Activated CD8-positive, alpha-beta memory T cell treated with anti-CD3 and anti-CD28 coated beads, Interleukin-2, amount 50 U/mL, for 1 hour (primary cell): ENCODE measurements at regions not wholly inside any gene's neighbourhood (a gene's known extent, or its start where the extent isn't known, plus 50 kb on each side); places are given as distances from the start of the nearest gene placed in this dataset.
"Not testable (repeated sequence)": the region's sequence is repeated elsewhere in the genome, so short reads cannot be mapped to it uniquely, and the experiment has no call there.

Source experiments
- DNase-seq: peaks from one replicate; pipeline ENCODE4 v3.0.0-alpha.2; 2020; ENCODE audit errors: extremely low read depth

GRCh38 chr5:92328584-92329259 lies 945.6 kb upstream of the ARRDC3 start:
- DNase-seq: no peak

DNA sequence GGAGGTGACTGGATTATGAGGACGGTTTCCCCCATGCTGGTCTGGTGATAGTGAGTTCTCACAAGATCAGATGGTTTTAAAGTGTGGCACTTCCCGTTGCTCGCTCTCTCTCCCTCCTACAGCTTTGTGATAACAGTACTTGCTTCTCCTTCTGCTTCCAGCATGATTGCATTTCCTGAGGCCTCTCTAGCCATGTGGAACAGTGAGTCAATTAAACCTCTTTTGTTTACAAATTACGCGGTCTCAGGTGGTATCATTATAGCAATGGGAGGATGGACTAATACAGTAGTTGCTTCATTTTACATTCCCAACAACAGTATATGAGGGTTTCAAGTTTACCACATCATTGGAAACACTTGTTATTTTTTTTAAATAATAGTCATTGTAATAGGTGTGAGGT lies 937.3 kb upstream of the ARRDC3 start:
- no peak for DNase-seq

- DNase-seq: no peak
These were observed 930.3 kb upstream of the ARRDC3 start for GRCh38 chr5:92313385-92313784.

DNA sequence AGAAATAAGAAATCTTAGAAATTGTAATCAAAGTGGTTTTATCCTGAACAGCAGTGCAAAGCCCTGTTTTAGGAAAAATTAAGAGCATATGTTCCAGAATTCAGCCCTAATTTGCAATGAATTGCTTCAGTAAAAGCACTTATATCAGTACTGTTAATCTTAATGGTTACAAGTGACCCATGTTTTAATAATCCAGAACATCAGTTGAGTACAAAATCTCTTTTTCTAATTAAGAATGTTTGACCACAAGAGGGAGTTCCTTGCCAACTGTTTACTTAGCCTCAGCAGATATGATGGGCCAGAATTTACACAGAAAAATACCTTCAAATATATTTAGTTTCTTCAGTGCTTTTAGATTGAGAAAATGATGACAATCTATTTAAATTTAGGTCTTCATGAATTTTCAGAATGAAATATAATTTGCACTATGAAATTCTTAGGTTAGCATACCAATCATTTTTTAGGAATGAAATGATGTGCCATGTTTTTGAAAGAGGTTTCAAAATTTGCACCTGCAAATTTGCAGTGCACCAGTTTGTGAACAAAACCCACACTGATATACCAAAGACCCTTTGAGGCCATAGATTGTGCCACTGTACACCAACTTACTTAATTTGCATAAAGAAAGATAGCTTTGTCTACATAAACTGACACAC lies 926.3 kb upstream of the ARRDC3 start:
- no peak for DNase-seq

GRCh38 chr5:92308679-92309078 lies 925.6 kb upstream of the ARRDC3 start:
- no peak for DNase-seq

GRCh38 chr5:92302356-92302755 lies 919.2 kb upstream of the ARRDC3 start:
- DNase-seq: not testable (repeated sequence)

DNA sequence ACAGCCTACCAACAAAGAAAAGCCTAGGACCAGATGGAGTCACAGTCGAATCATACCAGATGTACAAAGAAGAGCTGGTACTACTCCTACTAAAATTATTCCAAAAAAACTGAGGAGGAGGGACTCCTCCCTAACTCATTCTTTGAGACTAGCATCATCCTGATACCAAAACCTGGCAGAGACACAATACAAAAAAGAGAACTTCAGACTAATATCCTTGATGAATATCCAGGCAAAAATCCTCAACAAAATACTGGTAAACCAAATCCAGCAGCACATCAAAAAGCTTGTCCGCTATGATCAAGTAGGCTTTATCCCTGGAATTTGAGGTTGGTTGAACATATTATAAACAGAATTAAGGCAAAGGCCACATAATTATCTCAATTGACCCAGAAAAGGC lies 900.4 kb upstream of the ARRDC3 start:
- no peak for DNase-seq

GRCh38 chr5:92271750-92272149 lies 888.6 kb upstream of the ARRDC3 start:
- not testable (repeated sequence) for DNase-seq

DNA sequence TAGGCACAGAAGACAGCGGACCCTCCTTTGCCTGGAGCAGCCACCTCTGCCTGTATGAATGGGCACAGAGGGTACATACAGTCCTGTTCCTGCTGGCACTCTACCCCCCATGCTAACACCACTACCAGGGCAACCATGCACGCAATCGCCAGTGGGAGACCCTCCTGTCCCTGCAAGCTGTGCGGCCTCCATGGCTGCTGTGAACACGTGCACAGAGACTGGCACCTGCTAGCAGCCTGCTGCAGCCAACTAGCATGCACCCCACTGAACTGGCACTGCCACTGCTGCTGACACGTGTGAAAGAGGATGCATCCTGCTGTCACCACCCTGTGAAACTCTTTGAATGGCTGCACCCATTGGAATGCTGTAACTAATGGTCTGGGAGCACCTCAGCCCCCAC lies 885.2 kb upstream of the ARRDC3 start:
- no peak for DNase-seq

- DNase-seq: no peak
These were observed 884.7 kb upstream of the ARRDC3 start for GRCh38 chr5:92267830-92268229.

DNA sequence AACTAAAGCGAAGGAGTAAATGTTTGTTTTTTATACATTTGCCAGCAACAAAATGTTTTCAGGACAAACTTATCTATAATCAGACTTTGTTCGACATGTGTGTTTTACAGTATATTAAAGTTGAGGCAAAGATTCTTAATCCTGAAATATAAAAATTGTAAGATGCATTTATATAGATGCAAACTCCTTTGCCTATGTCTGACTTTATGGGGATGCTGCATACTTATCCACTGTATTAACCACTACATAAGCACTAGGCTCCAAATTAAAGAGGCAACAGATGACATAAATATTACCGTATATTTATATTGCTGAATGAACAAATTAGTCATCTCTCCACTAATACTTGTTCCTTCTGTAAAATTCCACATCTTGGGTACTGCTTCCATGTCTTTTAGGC lies 882.7 kb upstream of the ARRDC3 start:
- no peak for DNase-seq

- DNase-seq: not testable (repeated sequence)
These were observed 872.5 kb upstream of the ARRDC3 start for GRCh38 chr5:92255605-92256004.

GRCh38 chr5:92248518-92248917 lies 865.4 kb upstream of the ARRDC3 start:
- DNase-seq: no peak

DNA sequence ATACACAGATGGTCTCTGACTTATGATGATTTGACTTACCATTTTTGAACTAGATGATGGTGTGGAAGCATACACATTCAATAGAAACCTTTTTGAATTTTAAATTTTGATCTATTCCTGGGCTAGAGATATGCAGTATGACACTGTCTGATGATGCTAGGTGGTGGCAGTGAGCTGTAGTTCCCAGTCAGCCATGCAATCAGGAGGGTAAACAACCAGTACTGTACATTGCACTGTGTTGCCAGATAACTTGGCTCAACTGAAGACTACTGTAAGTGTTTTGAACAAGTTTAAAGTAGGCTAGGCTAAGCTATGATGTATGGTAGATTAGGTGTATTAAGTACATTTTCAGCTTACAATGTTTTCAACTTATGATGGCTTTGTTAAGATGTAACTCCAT lies 859.1 kb upstream of the ARRDC3 start:
- no peak for DNase-seq

DNA sequence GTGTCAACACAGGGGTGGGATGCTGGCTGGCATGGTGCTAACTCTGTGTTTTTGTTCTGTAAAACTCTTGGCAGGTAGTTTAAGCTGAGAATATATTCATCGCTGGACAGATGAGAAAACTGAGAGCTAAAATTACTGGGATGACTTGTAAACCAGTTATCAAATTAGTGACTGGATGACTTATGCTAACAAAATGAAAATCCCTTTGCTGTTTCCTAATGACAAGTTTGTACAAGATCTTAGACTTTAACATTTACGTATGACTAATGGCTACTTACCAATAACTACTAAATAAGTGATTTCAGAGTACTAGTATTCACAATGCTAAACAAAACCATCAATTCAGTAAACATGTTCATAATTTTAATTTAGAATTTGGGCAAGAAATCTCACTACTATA lies 854.8 kb upstream of the ARRDC3 start:
- DNase-seq: no peak

DNA sequence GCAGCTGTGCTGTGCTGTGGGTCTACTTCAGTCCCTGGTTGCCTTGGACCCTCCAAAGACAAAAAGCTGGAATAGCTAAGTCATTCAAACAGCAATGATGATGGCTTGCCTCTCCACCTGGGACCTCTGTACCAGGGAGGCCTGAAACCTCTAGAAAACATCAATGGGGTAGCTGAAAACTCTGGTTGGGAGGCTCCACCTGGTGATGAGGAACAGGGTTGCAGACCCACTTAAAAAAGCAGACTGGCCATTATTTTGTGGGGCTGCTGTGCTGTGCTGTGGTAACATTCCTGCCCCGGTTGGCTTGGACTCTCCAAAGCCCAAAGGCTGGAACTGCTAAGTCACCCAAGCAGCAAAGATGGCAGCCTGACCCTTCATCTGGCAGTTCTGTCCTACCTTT lies 839.3 kb upstream of the ARRDC3 start:
- no peak for DNase-seq

DNA sequence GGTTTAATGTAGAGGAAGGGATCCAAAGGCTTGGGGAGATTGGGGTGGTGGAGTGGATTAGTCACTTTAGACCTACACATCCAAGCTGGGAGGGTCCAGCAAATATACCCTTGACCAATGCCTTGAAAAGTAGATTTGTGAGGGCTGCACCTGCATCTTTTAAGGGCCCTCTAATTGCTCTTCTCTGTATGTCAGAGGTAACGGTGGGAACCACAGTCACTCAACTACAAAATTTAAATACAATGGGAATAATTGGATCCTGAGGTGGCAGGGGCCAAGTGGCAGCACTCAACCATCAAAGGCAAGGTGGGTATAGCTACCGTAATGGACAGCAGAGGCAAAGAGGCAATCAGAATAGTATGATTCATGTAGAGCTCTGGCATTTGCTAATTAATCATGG lies 833.7 kb upstream of the ARRDC3 start:
- not testable (repeated sequence) for DNase-seq

DNA sequence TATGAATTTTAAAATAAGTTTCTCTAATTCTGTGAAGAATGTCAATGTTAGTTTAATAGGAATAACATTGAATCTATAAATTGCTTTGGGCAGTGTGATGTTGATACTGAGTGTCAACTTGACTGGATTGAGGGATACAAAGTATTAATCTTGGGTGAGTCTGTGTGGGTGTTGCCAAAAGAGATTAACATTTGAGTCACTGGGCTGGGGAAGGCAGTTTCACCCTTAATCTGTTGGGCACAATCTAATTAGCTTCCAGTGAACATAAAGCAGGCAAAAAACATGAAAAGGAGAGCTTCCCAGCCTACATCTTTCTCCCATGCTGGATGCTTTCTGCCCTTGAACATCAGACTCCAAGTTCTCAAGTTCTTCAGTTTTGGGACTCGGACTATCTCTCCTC lies 832.0 kb upstream of the ARRDC3 start:
- DNase-seq: no peak

- DNase-seq: no peak
These were observed 825.1 kb upstream of the ARRDC3 start for GRCh38 chr5:92208265-92208664.

DNA sequence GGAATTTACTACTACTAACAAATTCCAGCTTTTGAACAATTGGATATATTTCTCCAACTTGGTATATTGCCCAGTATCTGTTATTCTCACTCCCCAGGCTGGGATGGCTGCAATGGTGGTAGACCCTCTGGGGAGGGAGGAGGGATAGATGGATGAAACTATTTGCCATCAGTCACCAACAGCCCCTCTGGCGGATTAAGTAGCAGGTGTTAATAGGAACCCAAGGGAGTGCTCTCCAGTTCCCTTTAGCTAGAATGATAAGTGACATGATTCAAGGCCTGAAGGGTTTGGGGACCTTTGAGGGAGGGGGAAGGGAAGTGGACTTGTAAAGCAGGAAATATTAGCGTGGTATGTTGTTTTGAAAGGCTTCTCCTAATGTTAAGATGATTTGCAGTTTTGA lies 824.0 kb upstream of the ARRDC3 start:
- DNase-seq: no peak

DNA sequence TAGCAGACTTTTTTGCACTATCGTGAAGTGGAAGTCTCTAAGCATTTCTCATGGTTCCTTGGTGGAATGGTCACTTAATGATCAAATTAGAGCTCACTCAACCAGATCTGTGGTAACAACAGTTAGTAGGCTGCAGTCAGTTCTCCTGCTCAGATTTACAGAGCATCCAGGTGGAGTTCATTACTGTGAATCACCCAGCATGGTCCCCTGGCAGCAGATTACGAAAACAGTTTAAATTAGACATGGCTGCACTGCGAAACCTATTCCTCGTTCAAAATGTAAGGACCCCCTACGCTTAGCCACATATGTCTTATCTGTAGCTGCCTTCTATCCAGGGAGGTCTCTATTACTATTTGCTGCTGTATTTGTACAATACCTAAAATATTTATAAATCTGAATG lies 823.6 kb upstream of the ARRDC3 start:
- DNase-seq: no peak

DNA sequence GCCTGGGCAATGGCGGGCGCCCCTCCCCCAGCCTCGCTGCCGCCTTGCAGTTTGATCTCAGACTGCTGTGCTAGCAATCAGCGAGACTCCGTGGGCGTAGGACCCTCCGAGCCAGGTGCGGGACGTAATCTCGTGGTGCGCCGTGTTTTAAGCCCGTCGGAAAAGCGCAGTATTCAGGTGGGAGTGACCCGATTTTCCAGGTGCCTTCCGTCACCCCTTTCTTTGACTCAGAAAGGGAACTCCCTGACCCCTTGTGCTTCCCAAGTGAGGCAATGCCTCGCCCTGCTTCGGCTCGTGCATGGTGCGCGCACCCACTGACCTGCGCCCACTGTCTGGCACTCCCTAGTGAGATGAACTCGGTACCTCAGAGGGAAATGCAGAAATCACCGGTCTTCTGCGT lies 815.9 kb upstream of the ARRDC3 start:
- not testable (repeated sequence) for DNase-seq

DNA sequence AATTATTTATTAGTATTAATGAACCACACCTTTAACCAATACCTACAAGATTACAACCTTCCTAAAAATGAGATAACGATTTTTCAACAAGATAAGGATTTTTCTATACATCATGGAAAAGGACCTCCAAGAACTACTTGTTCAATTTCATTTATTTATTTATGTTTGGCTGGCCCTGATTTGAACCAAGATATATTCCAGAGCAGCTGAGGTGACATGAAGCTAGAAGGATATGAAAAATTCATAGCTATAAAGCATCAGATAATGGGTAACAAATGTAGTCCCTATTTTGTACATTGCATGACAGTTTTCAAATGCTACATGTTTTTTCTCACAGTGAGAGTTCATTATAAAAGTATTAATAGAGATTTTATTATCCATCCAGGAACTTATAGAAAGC lies 798.5 kb upstream of the ARRDC3 start:
- DNase-seq: no peak

DNA sequence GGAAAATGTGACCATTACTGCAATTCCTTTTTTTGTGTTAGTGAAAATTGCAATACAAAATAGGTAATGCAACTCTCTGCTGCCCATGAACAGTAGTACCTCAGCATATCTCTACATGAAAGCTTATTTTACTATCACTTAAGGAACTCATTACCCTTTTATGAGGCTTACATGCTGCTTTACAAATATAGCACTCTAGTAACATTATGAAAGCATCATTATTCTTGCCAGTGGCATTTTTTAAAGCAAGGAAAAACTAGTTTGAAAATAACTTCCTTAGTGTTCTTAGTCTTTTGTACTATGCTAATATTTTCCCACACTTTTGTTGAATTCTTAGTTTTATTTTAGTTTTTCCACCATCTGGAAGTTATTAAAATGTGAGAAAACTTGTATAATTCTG lies 797.3 kb upstream of the ARRDC3 start:
- no peak for DNase-seq
